ENCODE measurements at regions not wholly inside any gene's neighbourhood (a gene's known extent, or its start where the extent isn't known, plus 50 kb on each side); places are given as distances from the start of the nearest gene placed in this dataset.

GRCh38 chr2:67294218-67294617, 102.9 kb upstream of the ETAA1 start:
- Histone ChIP-seq H3K27me3 (ENCODE audit: insufficient read depth, poor library complexity, severe bottlenecking) (no peaks in the 10 kb centered on the region), H3K27ac (replicated peaks) (no peak overlapping the region), H3K4me3 (replicated peaks; ENCODE audit: insufficient read depth, low read length) (no peak overlapping the region)
- no peak for TF ChIP-seq POLR2AphosphoS5 (IDR thresholded peaks at IDR 0.05; ENCODE audit: low read depth)
- no peak for TF ChIP-seq GABPA (IDR thresholded peaks at IDR 0.05; ENCODE audit: low read depth)
- TF ChIP-seq CTCF (IDR thresholded peaks at IDR 0.05; ENCODE audit: insufficient read depth, low read length) = no peak
- TF ChIP-seq SPI1 (IDR thresholded peaks at IDR 0.05; ENCODE audit: borderline replicate concordance, low read depth) = no peak
- no peak for TF ChIP-seq REST (IDR thresholded peaks at IDR 0.05; ENCODE audit: insufficient replicate concordance, low read depth)
- no peak for DNase-seq (ENCODE audit: low read depth in 1 of 2, low spot score in 1 of 2)

- no peak for DNase-seq (ENCODE audit: low read depth in 1 of 2, low spot score in 1 of 2)
- no peak overlapping the region for H3K27ac ChIP-seq (replicated peaks)
- H3K4me3 ChIP-seq (replicated peaks; ENCODE audit: insufficient read depth, low read length) = no peak overlapping the region
- TF ChIP-seq SPI1 (IDR thresholded peaks at IDR 0.05; ENCODE audit: borderline replicate concordance, low read depth) = no peak
- no peak for TF ChIP-seq POLR2AphosphoS5 (IDR thresholded peaks at IDR 0.05; ENCODE audit: low read depth)
- no peak for TF ChIP-seq REST (IDR thresholded peaks at IDR 0.05; ENCODE audit: insufficient replicate concordance, low read depth)
- TF ChIP-seq CTCF (IDR thresholded peaks at IDR 0.05; ENCODE audit: insufficient read depth, low read length) = no peak
- no peak for TF ChIP-seq GABPA (IDR thresholded peaks at IDR 0.05; ENCODE audit: low read depth)
- H3K27me3 ChIP-seq (ENCODE audit: insufficient read depth, poor library complexity, severe bottlenecking) = no peaks in the 10 kb centered on the region
Observed at GRCh38 chr2:67295406-67295805, 101.7 kb upstream of the ETAA1 start.

GRCh38 chr2:67295851-67296250, 101.3 kb upstream of the ETAA1 start:
- no peaks in the 10 kb centered on the region for H3K27me3 ChIP-seq (ENCODE audit: insufficient read depth, poor library complexity, severe bottlenecking)
- TF ChIP-seq POLR2AphosphoS5 (IDR thresholded peaks at IDR 0.05; ENCODE audit: low read depth) = no peak
- no peak for TF ChIP-seq REST (IDR thresholded peaks at IDR 0.05; ENCODE audit: insufficient replicate concordance, low read depth)
- no peak for TF ChIP-seq CTCF (IDR thresholded peaks at IDR 0.05; ENCODE audit: insufficient read depth, low read length)
- no peak for TF ChIP-seq SPI1 (IDR thresholded peaks at IDR 0.05; ENCODE audit: borderline replicate concordance, low read depth)
- TF ChIP-seq GABPA (IDR thresholded peaks at IDR 0.05; ENCODE audit: low read depth) = no peak
- H3K27ac ChIP-seq (replicated peaks) = no peak overlapping the region
- DNase-seq (ENCODE audit: low read depth in 1 of 2, low spot score in 1 of 2) = no peak
- no peak overlapping the region for H3K4me3 ChIP-seq (replicated peaks; ENCODE audit: insufficient read depth, low read length)
